IMR-90 (cell line): ENCODE measurements at regions not wholly inside any gene's neighbourhood (a gene's known extent, or its start where the extent isn't known, plus 50 kb on each side); places are given as distances from the start of the nearest gene placed in this dataset.

Source experiments
- ATAC-seq: fragments of 200-7000 bp; cut with Tn5 transposase; 2 replicates; pipeline ENCODE4 v1.9.1; 2020; ENCODE audit warnings: low read depth, mild to moderate bottlenecking, moderate library complexity
- BruUV-seq: library from RNA; stranded (reverse); fragments of 400-500 nt; replicated peaks from 2 replicates; lab custom pipeline; 2021; lab: Mats Ljungman, UMichigan
- CTCF ChIA-PET: fragments of 300-600 bp; formaldehyde crosslinking; extraction: SDS; loops from one replicate; lab custom pipeline; 2021; ENCODE audit warnings: antibody characterized with exemption; lab: Yijun Ruan, JAX
- POLR2A ChIA-PET: fragments of 300-600 bp; sonication (Branson Sonifier 250); formaldehyde crosslinking; loops from one replicate; lab custom pipeline; 2022; ENCODE audit warnings: antibody characterized with exemption; ENCODE audit not compliant: unreplicated experiment; lab: Charles Lee
- DNase-seq: peaks from one replicate; pipeline ENCODE4 v3.0.0; 2013
- H2AFZ ChIP-seq: replicated peaks from 2 replicates; pipeline ENCODE3; 2013; ENCODE audit warnings: low read length, mild to moderate bottlenecking; ENCODE audit not compliant: poor library complexity
- H2AK5ac ChIP-seq: 2 replicates; pipeline ENCODE4 v1.6.1; 2013; ENCODE audit warnings: low read depth, low read length, inconsistent platforms
- H2AK9ac ChIP-seq: replicated peaks from 2 replicates; pipeline ENCODE3; 2013; ENCODE audit warnings: mild to moderate bottlenecking, low read depth, low read length, moderate library complexity; ENCODE audit not compliant: poor library complexity
- H2BK120ac ChIP-seq: 2 replicates; pipeline ENCODE4 v1.6.1; 2013; ENCODE audit warnings: low read depth, low read length, inconsistent platforms
- H2BK15ac ChIP-seq: 3 replicates; pipeline ENCODE4 v1.6.1; 2013; ENCODE audit warnings: low read depth, low read length, inconsistent platforms
- H2BK20ac ChIP-seq: 2 replicates; pipeline ENCODE4 v1.6.1; 2013; ENCODE audit warnings: low read depth, mild to moderate bottlenecking, inconsistent platforms, low read length, moderate library complexity
- H2BK5ac ChIP-seq: 2 replicates; pipeline ENCODE4 v1.6.1; 2013; ENCODE audit warnings: mild to moderate bottlenecking, low read depth, low read length, inconsistent platforms; ENCODE audit not compliant: poor library complexity, severe bottlenecking
- H3K14ac ChIP-seq: replicated peaks from 2 replicates; pipeline ENCODE4 v1.6.1; 2013; ENCODE audit warnings: low read depth, low read length, inconsistent platforms
- H3K18ac ChIP-seq: 2 replicates; pipeline ENCODE4 v1.6.1; 2013; ENCODE audit warnings: low read depth, low read length, control low read depth
- H3K23ac ChIP-seq: 2 replicates; pipeline ENCODE4 v1.6.1; 2013; ENCODE audit warnings: low read depth, low read length, inconsistent platforms
- H3K27ac ChIP-seq: 2 replicates; pipeline ENCODE4 v1.5.1; 2013; ENCODE audit warnings: mild to moderate bottlenecking, control low read depth, low read length; ENCODE audit not compliant: insufficient read depth
- H3K27me3 ChIP-seq: 2 replicates; pipeline ENCODE4 v1.6.1; 2013; ENCODE audit warnings: low read length; ENCODE audit not compliant: control insufficient read depth, insufficient read depth
- H3K36me3 ChIP-seq: 2 replicates; pipeline ENCODE4 v1.6.1; 2013; ENCODE audit warnings: low read length, mixed read lengths; ENCODE audit not compliant: control insufficient read depth, insufficient read depth
- H3K4ac ChIP-seq: 2 replicates; pipeline ENCODE4 v1.6.1; 2013; ENCODE audit warnings: low read depth, low read length, inconsistent platforms
- H3K4me1 ChIP-seq: 2 replicates; pipeline ENCODE4 v1.6.1; 2013; ENCODE audit warnings: low read length, mixed read lengths; ENCODE audit not compliant: control insufficient read depth, insufficient read depth
- H3K4me2 ChIP-seq: 2 replicates; pipeline ENCODE4 v1.6.1; 2013; ENCODE audit warnings: low read depth, mild to moderate bottlenecking, control low read depth, low read length, moderate library complexity
- H3K4me3 ChIP-seq: 2 replicates; pipeline ENCODE4 v1.5.1; 2013; ENCODE audit warnings: low read depth, mild to moderate bottlenecking, control low read depth, low read length, moderate library complexity; ENCODE audit not compliant: insufficient read depth
- H3K56ac ChIP-seq: 2 replicates; pipeline ENCODE4 v1.6.1; 2013; ENCODE audit warnings: low read length, inconsistent platforms; ENCODE audit not compliant: insufficient read depth; ENCODE audit errors: extremely low read depth
- H3K79me1 ChIP-seq, 2 experiments: 2 replicates each; pipeline ENCODE4 v1.6.1; 2013; ENCODE audit warnings: low read length in 2 of 2, inconsistent platforms in 1 of 2, low read depth in 1 of 2
- H3K9ac ChIP-seq: 2 replicates; pipeline ENCODE4 v1.6.1; 2013; ENCODE audit warnings: low read depth, low read length, control low read depth
- H3K9me1 ChIP-seq: 2 replicates; pipeline ENCODE4 v1.6.1; 2013; ENCODE audit warnings: low read length, inconsistent platforms; ENCODE audit not compliant: insufficient read depth
- H3K9me3 ChIP-seq: 2 replicates; pipeline ENCODE4 v1.6.1; 2013; ENCODE audit warnings: low read length; ENCODE audit not compliant: control insufficient read depth, insufficient read depth
- H4K20me1 ChIP-seq: 2 replicates; pipeline ENCODE4 v1.6.1; 2013; ENCODE audit warnings: low read length, inconsistent platforms; ENCODE audit not compliant: insufficient read depth
- H4K5ac ChIP-seq: 2 replicates; pipeline ENCODE4 v1.6.1; 2013; ENCODE audit warnings: mild to moderate bottlenecking, low read depth, low read length, control low read depth
- H4K8ac ChIP-seq, 2 experiments: 2 replicates each; pipeline ENCODE4 v1.6.1; 2013; ENCODE audit warnings: low read depth in 2 of 2, low read length in 2 of 2, control low read depth in 1 of 2, inconsistent platforms in 1 of 2
- H4K91ac ChIP-seq: 2 replicates; pipeline ENCODE4 v1.6.1; 2013; ENCODE audit warnings: low read depth, low read length, inconsistent platforms; ENCODE audit not compliant: insufficient read depth
- BHLHE40 ChIP-seq: fragments of 150-350 bp; IDR thresholded peaks from 2 replicates; pipeline ENCODE4 v1.6.1; 2016; ENCODE audit warnings: mild to moderate bottlenecking, low read depth, low read length
- CHD1 ChIP-seq: IDR thresholded peaks from 2 replicates; pipeline ENCODE4 v1.6.1; 2012; ENCODE audit warnings: low read depth, low read length, improper control_type of control experiment
- ELK1 ChIP-seq: fragments of 150-350 bp; IDR thresholded peaks from 2 replicates; pipeline ENCODE4 v1.6.1; 2016; ENCODE audit warnings: low read depth, mild to moderate bottlenecking, low read length, moderate library complexity, borderline replicate concordance
- MAFK ChIP-seq: IDR thresholded peaks from 2 replicates; pipeline ENCODE4 v1.6.1; 2012; ENCODE audit warnings: low read depth, low read length, improper control_type of control experiment
- NFE2L2 ChIP-seq: fragments of 150-350 bp; IDR thresholded peaks from 2 replicates; pipeline ENCODE4 v1.6.1; 2016; ENCODE audit warnings: low read depth, mild to moderate bottlenecking, low read length
- POLR2A ChIP-seq: IDR thresholded peaks from 2 replicates; pipeline ENCODE4 v1.6.1; 2012; ENCODE audit warnings: mild to moderate bottlenecking, low read depth, low read length
- RAD21 ChIP-seq: IDR thresholded peaks from 2 replicates; pipeline ENCODE4 v1.6.1; 2012; ENCODE audit warnings: low read length, improper control_type of control experiment
- RFX5 ChIP-seq: IDR thresholded peaks from 2 replicates; pipeline ENCODE4 v1.8.0; 2012; ENCODE audit warnings: low read depth, mild to moderate bottlenecking, low read length, moderate library complexity
- SMC3 ChIP-seq: fragments of 150-350 bp; IDR thresholded peaks from 2 replicates; pipeline ENCODE4 v1.6.1; 2016; ENCODE audit warnings: low read depth, mild to moderate bottlenecking, antibody characterized with exemption, low read length, moderate library complexity
- WGBS, 2 experiments: methylation state at CpG; one replicate each; pipeline versions ENCODE4 v1.1.5 to v1.1.7; 2013; ENCODE audit warnings: missing lambda C conversion rate in 2 of 2; ENCODE audit not compliant: insufficient read length in 1 of 2; ENCODE audit errors: extremely low coverage in 2 of 2; 5-methylcytosine and 5-hydroxymethylcytosine counted together
- dilution Hi-C: fragments of 300-500 bp; cut with HindIII; formaldehyde crosslinking; loops from one replicate; pipeline ENCODE4 v1.14.3; 2018; ENCODE audit warnings: low sequenced_read_pairs; ENCODE audit not compliant: unreplicated experiment
- in situ Hi-C: fragments of 300-500 bp; cut with MboI; formaldehyde crosslinking; loops from 3 replicates; pipeline ENCODE4 v1.14.3; 2019; ENCODE audit warnings: low sequenced_read_pairs, inconsistent platforms, mixed read lengths
- intact Hi-C: fragments of 100-400 bp; cut with micrococcal nuclease; formaldehyde crosslinking; loops from 2 replicates; pipeline ENCODE4 v1.10.0; 2022
- TF ChIP-seq, protein P1 (sequence below): conservative IDR thresholded peaks from 2 replicates; pipeline ENCODE4 v1.5.1; 2012; ENCODE audit warnings: mild to moderate bottlenecking, low read depth, low read length, improper control_type of control experiment

DNA sequence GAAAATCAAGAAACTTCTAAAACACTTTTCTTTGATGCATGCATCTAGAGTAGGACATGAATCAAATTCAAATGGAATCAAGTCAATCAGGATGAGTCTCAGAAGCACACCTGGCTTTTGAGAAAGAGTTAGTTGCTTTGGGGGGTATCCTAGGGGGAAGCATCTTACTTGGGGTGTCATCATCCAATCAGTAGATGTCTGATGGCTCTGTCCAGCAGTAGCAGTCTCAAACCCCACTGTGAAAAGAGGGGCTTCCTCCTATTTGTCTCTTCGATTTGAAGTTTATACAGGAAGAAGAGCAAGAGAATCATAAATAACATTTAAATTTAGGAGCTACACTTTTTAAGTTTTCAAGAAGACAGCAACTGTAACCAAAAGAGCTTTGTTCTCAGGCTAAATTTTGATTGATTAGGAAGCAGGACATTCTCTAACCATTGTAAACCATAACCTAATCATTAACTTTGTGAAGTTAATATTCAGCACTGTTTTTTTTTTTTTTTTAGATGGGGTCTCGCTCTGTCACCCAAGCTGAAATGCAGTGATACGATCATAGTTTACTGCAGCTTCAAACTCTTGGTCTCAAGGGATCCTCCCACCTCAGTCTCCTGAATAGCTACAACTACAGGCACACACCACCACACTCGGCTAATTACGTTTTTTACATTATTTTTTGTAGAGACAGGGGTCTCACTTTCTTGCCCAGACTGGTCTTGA, 614.7 kb downstream of the CSNK1G3 start:
- Histone ChIP-seq H2AK5ac (no peak overlapping the region), H2AFZ (no peak overlapping the region), H2BK20ac (no peak overlapping the region), H4K91ac (no peak overlapping the region), H3K36me3 (no peaks in the 10 kb centered on the region), H3K23ac (no peak overlapping the region), H3K9ac (no peak overlapping the region), H3K9me3 (no peaks in the 10 kb centered on the region), H3K4ac (no peak overlapping the region), H3K27me3 (no peaks in the 10 kb centered on the region; the same call in 1 of the 2 replicates), H2AK9ac (no peak overlapping the region), H3K18ac (no peak overlapping the region), H3K4me1 (no peaks in the 10 kb centered on the region; the same call in 1 of the 2 replicates), H3K4me3 (no peak overlapping the region), H2BK5ac (no peak overlapping the region), H2BK120ac (no peak overlapping the region), H3K4me2 (no peak overlapping the region), H3K56ac (no peak overlapping the region), H4K20me1 (no peaks in the 10 kb centered on the region), H3K9me1 (no peaks in the 10 kb centered on the region), H2BK15ac (no peak overlapping the region), H4K8ac (no peak overlapping the region), H3K14ac (no peak overlapping the region), H3K79me1 (no peaks in the 10 kb centered on the region), H4K5ac (no peak overlapping the region), H3K27ac (no peak overlapping the region)
- in situ Hi-C loops (no loop called here), intact Hi-C loops (no loop called here), dilution Hi-C loops (no loop called here)
- TF ChIP-seq SMC3 (no peak), POLR2A (no peak), BHLHE40 (no peak), RAD21 (no peak), NFE2L2 (no peak), RFX5 (no peak), ELK1 (no peak), MAFK (no peak), CHD1 (no peak)
- TF ChIP-seq, protein P1, sequence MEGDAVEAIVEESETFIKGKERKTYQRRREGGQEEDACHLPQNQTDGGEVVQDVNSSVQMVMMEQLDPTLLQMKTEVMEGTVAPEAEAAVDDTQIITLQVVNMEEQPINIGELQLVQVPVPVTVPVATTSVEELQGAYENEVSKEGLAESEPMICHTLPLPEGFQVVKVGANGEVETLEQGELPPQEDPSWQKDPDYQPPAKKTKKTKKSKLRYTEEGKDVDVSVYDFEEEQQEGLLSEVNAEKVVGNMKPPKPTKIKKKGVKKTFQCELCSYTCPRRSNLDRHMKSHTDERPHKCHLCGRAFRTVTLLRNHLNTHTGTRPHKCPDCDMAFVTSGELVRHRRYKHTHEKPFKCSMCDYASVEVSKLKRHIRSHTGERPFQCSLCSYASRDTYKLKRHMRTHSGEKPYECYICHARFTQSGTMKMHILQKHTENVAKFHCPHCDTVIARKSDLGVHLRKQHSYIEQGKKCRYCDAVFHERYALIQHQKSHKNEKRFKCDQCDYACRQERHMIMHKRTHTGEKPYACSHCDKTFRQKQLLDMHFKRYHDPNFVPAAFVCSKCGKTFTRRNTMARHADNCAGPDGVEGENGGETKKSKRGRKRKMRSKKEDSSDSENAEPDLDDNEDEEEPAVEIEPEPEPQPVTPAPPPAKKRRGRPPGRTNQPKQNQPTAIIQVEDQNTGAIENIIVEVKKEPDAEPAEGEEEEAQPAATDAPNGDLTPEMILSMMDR = no peak
- no peak for ATAC-seq
- BruUV-seq = no TSS peak
- no CpG with 5 or more reads among the region's 5 CpGs for WGBS, 2 experiments
- POLR2A ChIA-PET = no interaction called here
- no peak for DNase-seq
- CTCF ChIA-PET = no interaction called here
